B cell (primary cell): ENCODE measurements at regions not wholly inside any gene's neighbourhood (a gene's known extent, or its start where the extent isn't known, plus 50 kb on each side); places are given as distances from the start of the nearest gene placed in this dataset.

ENCODE experiments used
- ATAC-seq: fragments of 200-7000 bp; cut with Tn5 transposase; one replicate; pipeline ENCODE4 v1.10.0; 2021; ENCODE audit warnings: low read depth, mild to moderate bottlenecking, moderate number of reproducible peaks, moderate library complexity
- CTCF ChIA-PET: fragments of 350-600 bp; sonication (Branson Sonifier 250); formaldehyde crosslinking; loops from one replicate; lab custom pipeline; 2021; ENCODE audit warnings: antibody characterized with exemption, inconsistent platforms; lab: Charles Lee
- POLR2A ChIA-PET: fragments of 350-600 bp; sonication (Branson Sonifier 250); formaldehyde crosslinking; loops from one replicate; lab custom pipeline; 2021; ENCODE audit warnings: antibody characterized with exemption; lab: Charles Lee
- DNase-seq: peaks from one replicate; pipeline ENCODE4 v3.0.0; 2013
- H2AFZ ChIP-seq: 2 replicates; pipeline ENCODE4 v1.6.1; 2012; ENCODE audit warnings: mild to moderate bottlenecking, low read depth, low read length; ENCODE audit not compliant: insufficient read depth, poor library complexity, severe bottlenecking
- H3K27ac ChIP-seq, 2 donors: 1 replicate in 1 of 2; 2 replicates in 1 of 2; pipeline ENCODE4 v1.5.1; 2012 to 2013; ENCODE audit warnings: low read length in 2 of 2, mild to moderate bottlenecking in 2 of 2, moderate library complexity in 1 of 2
- H3K27me3 ChIP-seq, 4 experiments: fragments of 200-600 bp in 1 of 4; sonication (generic) in 1 of 4; replicated peaks in 1 of 4; 1 replicate in 2 of 4; 2 replicates in 2 of 4; pipeline versions ENCODE4 v1.6.1 to v1.7.0; 2013 to 2016; ENCODE audit warnings: low read length in 3 of 4, mild to moderate bottlenecking in 2 of 4, mixed read lengths in 1 of 4, moderate library complexity in 1 of 4; ENCODE audit not compliant: insufficient read depth in 4 of 4, control insufficient read depth in 3 of 4; ENCODE audit errors: control extremely low read depth in 1 of 4
- H3K36me3 ChIP-seq, 2 experiments: replicated peaks in 1 of 2; 1 replicate in 1 of 2; 2 replicates in 1 of 2; pipeline versions ENCODE4 v1.6.1 to v1.7.1; 2013; ENCODE audit warnings: low read length in 1 of 2; ENCODE audit not compliant: insufficient read depth in 2 of 2, control insufficient read depth in 1 of 2; ENCODE audit errors: control extremely low read depth in 1 of 2, extremely low read depth in 1 of 2
- H3K4me1 ChIP-seq, 2 donors: fragments of 200-600 bp in 1 of 2; sonication (generic) in 1 of 2; 1 replicate in 1 of 2; 2 replicates in 1 of 2; pipeline versions ENCODE4 v1.5.1 to v1.6.1; 2013 to 2017; ENCODE audit warnings: low read length in 2 of 2; ENCODE audit not compliant: control insufficient read depth in 2 of 2, insufficient read depth in 2 of 2
- H3K4me2 ChIP-seq: replicated peaks from 2 replicates; pipeline ENCODE3; 2012; ENCODE audit warnings: mild to moderate bottlenecking, low read depth, low read length; ENCODE audit not compliant: poor library complexity, severe bottlenecking
- H3K4me3 ChIP-seq, 5 experiments: fragments of 200-600 bp in 1 of 5; sonication (generic) in 1 of 5; 1 replicate in 3 of 5; 2 replicates in 2 of 5; pipeline versions ENCODE4 v1.5.1 to v1.7.0; 2011 to 2016; ENCODE audit warnings: low read length in 4 of 5, mild to moderate bottlenecking in 4 of 5, low read depth in 2 of 5, control low read depth in 1 of 5, moderate library complexity in 1 of 5; ENCODE audit not compliant: insufficient read depth in 1 of 5; ENCODE audit errors: control extremely low read depth in 1 of 5, extremely low read depth in 1 of 5
- H3K79me2 ChIP-seq: fragments of 200-600 bp; sonication (generic); one replicate; pipeline ENCODE4 v1.6.0; 2016; ENCODE audit warnings: low read length; ENCODE audit not compliant: control insufficient read depth, insufficient read depth
- H3K9ac ChIP-seq: fragments of 200-600 bp; sonication (generic); 2 replicates; pipeline ENCODE4 v1.6.1; 2017; ENCODE audit warnings: mild to moderate bottlenecking, low read length, moderate library complexity
- H3K9me3 ChIP-seq, 3 donors: one replicate each; pipeline versions ENCODE4 v1.6.1 to v1.7.1; 2013; ENCODE audit warnings: low read length in 2 of 3; ENCODE audit not compliant: control insufficient read depth in 2 of 3, insufficient read depth in 1 of 3; ENCODE audit errors: control extremely low read depth in 1 of 3
- H4K20me1 ChIP-seq: 2 replicates; pipeline ENCODE4 v1.6.0; 2012; ENCODE audit warnings: mild to moderate bottlenecking, low read length; ENCODE audit not compliant: insufficient read depth, control insufficient read depth, poor library complexity, severe bottlenecking
- H3K27ac Mint-ChIP-seq: one replicate; pipeline ENCODE4 v1.8.0; 2021; ENCODE audit warnings: mixed read lengths
- H3K27me3 Mint-ChIP-seq: one replicate; pipeline ENCODE4 v1.8.0; 2021; ENCODE audit warnings: mixed read lengths
- H3K4me1 Mint-ChIP-seq: one replicate; pipeline ENCODE4 v1.8.0; 2021; ENCODE audit warnings: mixed read lengths
- H3K4me3 Mint-ChIP-seq: one replicate; pipeline ENCODE4 v1.8.0; 2021; ENCODE audit warnings: mixed read lengths
- H3K9me3 Mint-ChIP-seq: one replicate; pipeline ENCODE4 v1.8.0; 2022; ENCODE audit warnings: mixed read lengths; ENCODE audit not compliant: insufficient read depth
- CTCF ChIP-seq: fragments of 200-600 bp; IDR thresholded peaks from one replicate; pipeline ENCODE4 v1.8.0; 2022; ENCODE audit warnings: antibody characterized with exemption, mild to moderate bottlenecking
- EZH2 ChIP-seq: IDR thresholded peaks from 2 replicates; pipeline ENCODE4 v1.6.1; 2012; ENCODE audit warnings: borderline replicate concordance, low read depth, mild to moderate bottlenecking, moderate library complexity, low read length; ENCODE audit not compliant: insufficient read depth, poor library complexity, severe bottlenecking
- WGBS: methylation state at CpG from one replicate; pipeline ENCODE4 v1.1.5; 2013; ENCODE audit warnings: missing lambda C conversion rate; ENCODE audit not compliant: insufficient coverage; 5-methylcytosine and 5-hydroxymethylcytosine counted together
- intact Hi-C: fragments of 100-400 bp; cut with micrococcal nuclease; formaldehyde crosslinking; loops from one replicate; pipeline ENCODE4 v1.10.0; 2022

- Histone ChIP-seq H2AFZ (no peak overlapping the region), H3K4me1 (no peaks in the 10 kb centered on the region), H3K9me3 (no peaks in the 10 kb centered on the region), H3K36me3 (no peaks in the 10 kb centered on the region), H3K27ac (no peak overlapping the region), H3K4me3 (no peak overlapping the region), H3K27me3 (no peaks in the 10 kb centered on the region), H3K79me2 (no peaks in the 10 kb centered on the region), H3K9ac (no peak overlapping the region), H4K20me1 (no peaks in the 10 kb centered on the region), H3K4me2 (no peak overlapping the region)
- intact Hi-C loops = no loop called here
- ChIA-PET POLR2A (no interaction called here), CTCF (no interaction called here)
- no peak for DNase-seq
- no peak for TF ChIP-seq EZH2
- TF ChIP-seq CTCF = no peak
- 100% methylated on average over 1 of the region's 1 CpG for WGBS
- H3K9me3 Mint-ChIP-seq = no peaks in the 10 kb centered on the region
- no peaks in the 10 kb centered on the region for H3K4me1 Mint-ChIP-seq
- H3K4me3 Mint-ChIP-seq = no peak overlapping the region
- no peak overlapping the region for H3K27ac Mint-ChIP-seq
- no peaks in the 10 kb centered on the region for H3K27me3 Mint-ChIP-seq
- ATAC-seq = no peak
These were observed 397.1 kb downstream of the SLITRK5 start for GRCh38 chr13:88068316-88068715.

GRCh38 chr13:88068975-88069374, 397.8 kb downstream of the SLITRK5 start:
- H2AFZ ChIP-seq = no peak overlapping the region
- 98% methylated on average over 9 of the region's 11 CpGs for WGBS
- no peaks in the 10 kb centered on the region for H3K79me2 ChIP-seq
- ChIA-PET CTCF (no interaction called here), POLR2A (no interaction called here)
- Mint-ChIP-seq H3K27ac (no peak overlapping the region), H3K4me3 (no peak overlapping the region), H3K27me3 (no peaks in the 10 kb centered on the region), H3K9me3 (no peaks in the 10 kb centered on the region), H3K4me1 (no peaks in the 10 kb centered on the region)
- TF ChIP-seq CTCF (no peak), EZH2 (no peak)
- no peak for DNase-seq
- ATAC-seq = no peak
- H3K4me3 ChIP-seq = no peak overlapping the region
- no peaks in the 10 kb centered on the region for H3K4me1 ChIP-seq
- H3K27me3 ChIP-seq = no peaks in the 10 kb centered on the region
- H4K20me1 ChIP-seq = no peaks in the 10 kb centered on the region
- no peaks in the 10 kb centered on the region for H3K36me3 ChIP-seq
- H3K4me2 ChIP-seq = no peak overlapping the region
- no peak overlapping the region for H3K27ac ChIP-seq
- no peak overlapping the region for H3K9ac ChIP-seq
- intact Hi-C loops = no loop called here
- no peaks in the 10 kb centered on the region for H3K9me3 ChIP-seq
